ENCODE measurements at regions not wholly inside any gene's neighbourhood (a gene's known extent, or its start where the extent isn't known, plus 50 kb on each side); places are given as distances from the start of the nearest gene placed in this dataset.

GRCh38 chr13:94783489-94783888 lies 71.1 kb upstream of the SOX21 start:
- H3K4me3 ChIP-seq (ENCODE audit: low read depth, low read length) = no peak overlapping the region
- TF ChIP-seq CTCF (IDR thresholded peaks at IDR 0.05; ENCODE audit: insufficient read depth, low read length) = no peak
- DNase-seq (ENCODE audit: low read depth) = no peak

GRCh38 chr13:94780421-94780820 lies 68.1 kb upstream of the SOX21 start:
- DNase-seq (ENCODE audit: low read depth) = no peak
- no peak overlapping the region for H3K4me3 ChIP-seq (ENCODE audit: low read depth, low read length)
- TF ChIP-seq CTCF (IDR thresholded peaks at IDR 0.05; ENCODE audit: insufficient read depth, low read length) = no peak

DNA sequence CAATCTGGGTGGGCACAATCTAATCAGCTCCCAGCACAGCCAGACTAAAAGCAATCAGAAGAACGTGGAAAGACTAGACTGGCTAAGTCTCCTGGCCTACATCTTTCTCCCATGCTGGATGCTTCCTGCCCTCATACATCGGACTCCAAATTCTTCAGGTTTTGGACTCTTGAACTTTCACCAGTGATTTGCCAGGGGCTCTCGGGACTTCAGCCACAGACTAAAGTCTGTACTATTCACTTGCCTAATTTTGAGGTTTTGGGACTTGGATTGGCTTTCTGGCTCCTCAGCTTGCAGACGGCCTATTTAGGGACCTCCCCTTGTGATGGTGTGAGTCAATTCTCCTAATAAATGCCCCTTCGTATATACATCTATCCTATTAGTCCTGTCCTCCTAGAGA lies 66.6 kb upstream of the SOX21 start:
- H3K4me3 ChIP-seq (ENCODE audit: low read depth, low read length) = no peak overlapping the region
- DNase-seq (ENCODE audit: low read depth) = no peak
- TF ChIP-seq CTCF (IDR thresholded peaks at IDR 0.05; ENCODE audit: insufficient read depth, low read length) = no peak

DNA sequence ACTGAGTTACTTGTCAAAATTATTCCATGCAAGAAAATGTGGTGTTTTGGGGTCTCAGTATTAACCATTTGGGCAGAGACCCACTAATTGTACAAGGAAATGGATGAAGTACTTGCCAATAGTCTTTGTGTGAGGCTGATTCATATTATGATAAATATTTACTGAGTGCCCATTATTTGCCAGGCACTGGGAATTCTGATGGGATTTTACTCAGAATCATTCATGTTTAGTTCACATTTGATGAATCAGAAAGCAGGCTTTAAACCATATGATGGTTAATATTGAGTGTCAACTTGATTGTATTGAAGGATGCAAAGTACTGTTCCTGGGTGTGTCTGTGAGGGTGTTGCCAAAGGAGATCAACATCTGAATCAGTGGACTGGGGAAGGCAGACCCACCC lies 66.2 kb upstream of the SOX21 start:
- H3K4me3 ChIP-seq (ENCODE audit: low read depth, low read length) = no peak overlapping the region
- TF ChIP-seq CTCF (IDR thresholded peaks at IDR 0.05; ENCODE audit: insufficient read depth, low read length) = no peak
- DNase-seq (ENCODE audit: low read depth) = no peak

GRCh38 chr13:94776956-94777355 lies 64.6 kb upstream of the SOX21 start:
- DNase-seq (ENCODE audit: low read depth) = peak; percentile 5
- no peak for TF ChIP-seq CTCF (IDR thresholded peaks at IDR 0.05; ENCODE audit: insufficient read depth, low read length)
- no peak overlapping the region for H3K4me3 ChIP-seq (ENCODE audit: low read depth, low read length)

DNA sequence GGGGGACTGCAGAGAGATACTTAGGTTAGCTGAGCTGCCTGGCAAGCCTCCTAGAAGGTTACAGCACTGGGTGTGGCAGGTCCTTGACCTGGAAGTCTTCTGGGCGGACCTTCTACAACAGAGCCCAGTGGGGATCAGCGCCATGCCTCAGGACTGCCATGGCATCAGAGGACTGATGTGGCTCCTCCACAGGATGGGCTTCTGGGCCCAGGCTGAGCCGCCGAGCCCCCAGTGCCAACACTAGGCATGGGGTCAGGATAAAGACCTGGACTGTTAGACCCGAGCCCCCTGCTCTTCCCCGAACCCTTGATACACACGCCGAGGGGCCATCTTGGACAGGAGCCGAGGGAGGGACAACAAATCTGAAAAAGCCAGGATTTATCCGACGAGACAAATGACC lies 64.0 kb upstream of the SOX21 start:
- TF ChIP-seq CTCF (IDR thresholded peaks at IDR 0.05; ENCODE audit: insufficient read depth, low read length) = no peak
- no peak for DNase-seq (ENCODE audit: low read depth)
- H3K4me3 ChIP-seq (ENCODE audit: low read depth, low read length) = no peak overlapping the region

DNA sequence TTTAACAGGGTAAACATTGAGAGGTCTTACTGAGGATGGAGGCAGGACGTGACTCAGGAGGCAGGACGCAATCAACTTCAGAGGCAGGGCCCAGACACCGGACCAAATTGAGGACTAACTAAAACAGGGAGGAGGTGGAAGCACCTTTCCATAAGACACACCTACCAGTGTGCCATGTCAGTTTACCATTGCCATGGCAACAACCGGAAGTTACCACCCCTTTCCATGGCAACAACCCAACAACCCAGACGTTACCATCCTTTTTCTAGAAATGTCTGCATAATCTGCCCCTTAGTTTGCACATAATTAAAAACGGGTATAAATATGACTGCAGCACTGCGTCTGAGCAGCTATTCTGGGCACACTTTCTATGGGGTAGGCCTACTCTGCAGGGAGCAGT lies 53.5 kb upstream of the SOX21 start:
- TF ChIP-seq CTCF (IDR thresholded peaks at IDR 0.05; ENCODE audit: insufficient read depth, low read length) = no peak
- DNase-seq (ENCODE audit: low read depth) = no peak
- H3K4me3 ChIP-seq (ENCODE audit: low read depth, low read length) = no peak overlapping the region
